ENCODE measurements at regions not wholly inside any gene's neighbourhood (a gene's known extent, or its start where the extent isn't known, plus 50 kb on each side); places are given as distances from the start of the nearest gene placed in this dataset.
"Not testable (repeated sequence)": the region's sequence is repeated elsewhere in the genome, so short reads cannot be mapped to it uniquely, and the experiment has no call there.

GRCh38 chr15:101977281-101977680 is 165.3 kb downstream of the OR4F15 start:
- TF ChIP-seq POLR2A, POLR2AphosphoS5 (IDR thresholded peaks at IDR 0.05): not testable (repeated sequence)
- TF ChIP-seq, protein P1, sequence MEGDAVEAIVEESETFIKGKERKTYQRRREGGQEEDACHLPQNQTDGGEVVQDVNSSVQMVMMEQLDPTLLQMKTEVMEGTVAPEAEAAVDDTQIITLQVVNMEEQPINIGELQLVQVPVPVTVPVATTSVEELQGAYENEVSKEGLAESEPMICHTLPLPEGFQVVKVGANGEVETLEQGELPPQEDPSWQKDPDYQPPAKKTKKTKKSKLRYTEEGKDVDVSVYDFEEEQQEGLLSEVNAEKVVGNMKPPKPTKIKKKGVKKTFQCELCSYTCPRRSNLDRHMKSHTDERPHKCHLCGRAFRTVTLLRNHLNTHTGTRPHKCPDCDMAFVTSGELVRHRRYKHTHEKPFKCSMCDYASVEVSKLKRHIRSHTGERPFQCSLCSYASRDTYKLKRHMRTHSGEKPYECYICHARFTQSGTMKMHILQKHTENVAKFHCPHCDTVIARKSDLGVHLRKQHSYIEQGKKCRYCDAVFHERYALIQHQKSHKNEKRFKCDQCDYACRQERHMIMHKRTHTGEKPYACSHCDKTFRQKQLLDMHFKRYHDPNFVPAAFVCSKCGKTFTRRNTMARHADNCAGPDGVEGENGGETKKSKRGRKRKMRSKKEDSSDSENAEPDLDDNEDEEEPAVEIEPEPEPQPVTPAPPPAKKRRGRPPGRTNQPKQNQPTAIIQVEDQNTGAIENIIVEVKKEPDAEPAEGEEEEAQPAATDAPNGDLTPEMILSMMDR (IDR thresholded peaks at IDR 0.05): not testable (repeated sequence)
